GM18867 (cell line): ENCODE measurements at regions not wholly inside any gene's neighbourhood (a gene's known extent, or its start where the extent isn't known, plus 50 kb on each side); places are given as distances from the start of the nearest gene placed in this dataset.
"Not testable (repeated sequence)": the region's sequence is repeated elsewhere in the genome, so short reads cannot be mapped to it uniquely, and the experiment has no call there.

Experiments
- ATAC-seq: cut with Tn5 transposase; IDR thresholded peaks from one replicate; pipeline ENCODE4 v1.9.1; 2021; ENCODE audit warnings: mild to moderate bottlenecking, moderate library complexity; ENCODE audit not compliant: unreplicated experiment

GRCh38 chr9:30127371-30127770 is 2257.1 kb upstream of the ACO1 start:
- ATAC-seq = no peak

- ATAC-seq = no peak
These were observed 2244.0 kb upstream of the ACO1 start for GRCh38 chr9:30140407-30140806.

GRCh38 chr9:30160570-30160969 is 2223.9 kb upstream of the ACO1 start:
- no peak for ATAC-seq

- ATAC-seq = no peak
These were observed 2212.2 kb upstream of the ACO1 start for GRCh38 chr9:30172206-30172605.

GRCh38 chr9:30178610-30179009 is 2205.8 kb upstream of the ACO1 start:
- no peak for ATAC-seq

- no peak for ATAC-seq
These were observed 2191.0 kb upstream of the ACO1 start for GRCh38 chr9:30193421-30193820.

- no peak for ATAC-seq
These were observed 2187.5 kb upstream of the ACO1 start for GRCh38 chr9:30196941-30197340.

GRCh38 chr9:30197453-30197852 is 2187.0 kb upstream of the ACO1 start:
- no peak for ATAC-seq

- no peak for ATAC-seq
These were observed 2186.5 kb upstream of the ACO1 start for GRCh38 chr9:30197954-30198353.

GRCh38 chr9:30198463-30199309 is 2185.8 kb upstream of the ACO1 start:
- no peak for ATAC-seq

- no peak for ATAC-seq
These were observed 2183.4 kb upstream of the ACO1 start for GRCh38 chr9:30201024-30201423.

GRCh38 chr9:30235068-30235467 is 2149.4 kb upstream of the ACO1 start:
- no peak for ATAC-seq

GRCh38 chr9:30235564-30235963 is 2148.9 kb upstream of the ACO1 start:
- ATAC-seq = no peak

- ATAC-seq = no peak
These were observed 2144.6 kb upstream of the ACO1 start for GRCh38 chr9:30239878-30240277.

- no peak for ATAC-seq
These were observed 2141.0 kb upstream of the ACO1 start for GRCh38 chr9:30243467-30243866.

- ATAC-seq = no peak
These were observed 2139.6 kb upstream of the ACO1 start for GRCh38 chr9:30244877-30245276.

- ATAC-seq = no peak
These were observed 2133.6 kb upstream of the ACO1 start for GRCh38 chr9:30250872-30251271.

GRCh38 chr9:30258094-30258493 is 2126.3 kb upstream of the ACO1 start:
- ATAC-seq = no peak

- ATAC-seq = no peak
These were observed 2104.1 kb upstream of the ACO1 start for GRCh38 chr9:30280229-30280900.

GRCh38 chr9:30289435-30289834 is 2095.0 kb upstream of the ACO1 start:
- no peak for ATAC-seq

GRCh38 chr9:30292026-30292425 is 2092.4 kb upstream of the ACO1 start:
- ATAC-seq = not testable (repeated sequence)

- ATAC-seq = no peak
These were observed 2091.2 kb upstream of the ACO1 start for GRCh38 chr9:30293231-30293630.
